AG04450 (cell line): ENCODE measurements at regions not wholly inside any gene's neighbourhood (a gene's known extent, or its start where the extent isn't known, plus 50 kb on each side); places are given as distances from the start of the nearest gene placed in this dataset.

Experiments
- CTCF ChIA-PET: fragments of 300-600, 350-600 bp; formaldehyde crosslinking; extraction: SDS; loops from one replicate; lab custom pipeline; 2022; ENCODE audit warnings: antibody characterized with exemption, inconsistent platforms; lab: Charles Lee
- POLR2A ChIA-PET: fragments of 350-600 bp; formaldehyde crosslinking; extraction: SDS; loops from one replicate; lab custom pipeline; 2021; ENCODE audit warnings: antibody characterized with exemption, inconsistent platforms; lab: Yijun Ruan, JAX
- DNase-seq: peaks from one replicate; pipeline ENCODE4 v3.0.0-alpha.2; 2011; ENCODE audit warnings: low read depth, low spot score
- H3K27ac ChIP-seq: one replicate; pipeline ENCODE4 v1.5.1; 2012; ENCODE audit warnings: low read depth, low read length, control low read depth
- H3K27me3 ChIP-seq: one replicate; pipeline ENCODE4 v1.6.0; 2012; ENCODE audit warnings: low read length; ENCODE audit not compliant: control insufficient read depth, insufficient read depth
- H3K4me3 ChIP-seq: 2 replicates; pipeline ENCODE4 v1.5.1; 2011; ENCODE audit warnings: mild to moderate bottlenecking, low read depth, low read length, control low read depth
- H3K9me3 ChIP-seq: 2 replicates; pipeline ENCODE4 v1.5.1; 2012; ENCODE audit warnings: low read length; ENCODE audit not compliant: control insufficient read depth, insufficient read depth
- TF ChIP-seq, protein P1 (sequence below): IDR thresholded peaks from 2 replicates; pipeline ENCODE4 v1.5.1; 2011; ENCODE audit warnings: low read depth, low read length, control low read depth, inconsistent platforms

DNA sequence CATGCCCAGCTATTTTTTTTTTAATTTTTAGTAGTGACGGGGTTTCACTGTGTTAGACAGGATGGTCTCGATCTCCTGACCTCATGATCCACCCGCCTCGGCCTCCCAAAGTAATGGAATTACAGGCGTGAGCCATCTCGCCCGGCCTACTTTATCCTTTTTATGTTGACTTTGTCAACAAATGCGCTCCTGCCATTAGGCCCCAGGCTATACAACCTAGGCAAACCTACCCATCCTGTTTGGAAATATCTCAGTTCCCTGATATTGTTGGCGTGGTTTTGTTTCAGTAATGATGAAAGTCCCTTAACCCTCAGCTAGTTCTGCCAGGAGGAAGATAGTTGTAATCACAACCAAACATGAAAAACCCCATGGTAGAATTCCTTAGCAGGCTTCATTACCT is 249.4 kb upstream of the SOX11 start:
- TF ChIP-seq, protein P1, sequence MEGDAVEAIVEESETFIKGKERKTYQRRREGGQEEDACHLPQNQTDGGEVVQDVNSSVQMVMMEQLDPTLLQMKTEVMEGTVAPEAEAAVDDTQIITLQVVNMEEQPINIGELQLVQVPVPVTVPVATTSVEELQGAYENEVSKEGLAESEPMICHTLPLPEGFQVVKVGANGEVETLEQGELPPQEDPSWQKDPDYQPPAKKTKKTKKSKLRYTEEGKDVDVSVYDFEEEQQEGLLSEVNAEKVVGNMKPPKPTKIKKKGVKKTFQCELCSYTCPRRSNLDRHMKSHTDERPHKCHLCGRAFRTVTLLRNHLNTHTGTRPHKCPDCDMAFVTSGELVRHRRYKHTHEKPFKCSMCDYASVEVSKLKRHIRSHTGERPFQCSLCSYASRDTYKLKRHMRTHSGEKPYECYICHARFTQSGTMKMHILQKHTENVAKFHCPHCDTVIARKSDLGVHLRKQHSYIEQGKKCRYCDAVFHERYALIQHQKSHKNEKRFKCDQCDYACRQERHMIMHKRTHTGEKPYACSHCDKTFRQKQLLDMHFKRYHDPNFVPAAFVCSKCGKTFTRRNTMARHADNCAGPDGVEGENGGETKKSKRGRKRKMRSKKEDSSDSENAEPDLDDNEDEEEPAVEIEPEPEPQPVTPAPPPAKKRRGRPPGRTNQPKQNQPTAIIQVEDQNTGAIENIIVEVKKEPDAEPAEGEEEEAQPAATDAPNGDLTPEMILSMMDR = no peak
- POLR2A ChIA-PET = no interaction called here
- H3K27me3 ChIP-seq = no peaks in the 10 kb centered on the region

DNA sequence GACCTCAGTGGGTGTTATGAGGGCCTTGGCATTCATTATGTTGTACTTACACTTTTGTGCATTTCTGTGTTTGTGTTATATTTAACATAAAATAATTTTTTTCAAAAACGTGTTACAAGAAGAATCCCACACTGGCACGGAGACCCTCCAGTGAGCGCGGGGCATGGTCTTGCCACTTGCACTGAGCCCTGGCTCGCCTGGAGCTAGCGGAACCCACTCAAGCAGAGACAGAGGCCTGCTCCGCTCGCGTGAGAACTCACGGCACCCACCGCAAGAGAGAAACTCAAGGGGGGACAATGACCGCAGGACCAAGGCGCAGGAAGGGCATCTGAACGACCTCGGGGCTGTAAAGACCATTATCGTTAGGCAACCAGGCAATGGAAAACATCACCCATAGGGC is 248.0 kb upstream of the SOX11 start:
- peaks cover 5% of the 10 kb centered on the region for H3K9me3 ChIP-seq
- H3K27ac ChIP-seq = no peak overlapping the region
- TF ChIP-seq, protein P1 = no peak
- H3K27me3 ChIP-seq = no peaks in the 10 kb centered on the region
- POLR2A ChIA-PET = no interaction called here
- no peak for DNase-seq
- CTCF ChIA-PET = no interaction called here
- no peak overlapping the region for H3K4me3 ChIP-seq

More for the DNA sequence above, 249.4 kb upstream of the SOX11 start:
- CTCF ChIA-PET = no interaction called here
- Histone ChIP-seq H3K9me3 (peaks cover 5% of the 10 kb centered on the region), H3K4me3 (no peak overlapping the region), H3K27ac (no peak overlapping the region)
- DNase-seq = no peak

DNA sequence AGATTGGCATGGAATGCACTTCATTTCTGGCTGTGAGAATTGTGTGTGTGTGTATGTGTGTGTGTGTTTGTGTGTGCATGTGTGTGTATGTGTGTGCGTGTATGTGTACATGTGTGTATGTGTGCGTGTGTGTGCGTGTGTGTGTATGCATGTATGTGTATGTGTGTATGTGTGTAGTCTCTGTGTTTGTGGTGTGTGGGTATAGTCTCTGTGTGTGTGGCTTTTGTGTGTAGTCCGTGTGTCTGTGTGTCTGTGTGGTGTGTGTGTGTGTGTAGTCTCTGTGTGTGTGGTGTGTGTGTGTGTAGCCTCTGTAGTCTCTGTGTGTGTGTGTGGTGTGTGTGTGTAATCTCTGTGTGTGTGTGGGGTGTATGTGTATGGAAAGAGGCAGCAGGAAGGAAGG is 247.3 kb upstream of the SOX11 start:
- CTCF ChIA-PET = no interaction called here
- TF ChIP-seq, protein P1 = no peak
- Histone ChIP-seq H3K4me3 (no peak overlapping the region), H3K27me3 (no peaks in the 10 kb centered on the region), H3K9me3 (peaks cover 5% of the 10 kb centered on the region), H3K27ac (no peak overlapping the region)
- POLR2A ChIA-PET = no interaction called here
- no peak for DNase-seq

DNA sequence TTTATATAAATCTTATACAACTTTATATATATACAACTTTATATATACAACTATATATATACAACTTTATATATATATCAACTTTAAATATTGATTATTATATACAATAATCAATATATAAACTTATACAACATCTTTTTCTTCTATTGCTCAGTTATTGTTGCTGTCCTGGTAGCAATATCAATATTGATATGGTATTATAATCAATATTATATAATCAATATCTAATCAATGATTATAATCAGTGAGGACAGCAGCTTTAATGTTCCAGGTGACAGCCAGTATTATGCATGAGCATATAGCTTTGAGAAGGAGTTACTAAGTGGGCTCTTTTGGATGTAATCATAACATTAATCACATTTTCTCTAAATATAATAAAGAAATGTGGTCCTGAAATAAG is 242.3 kb upstream of the SOX11 start:
- Histone ChIP-seq H3K9me3 (no peaks in the 10 kb centered on the region), H3K4me3 (no peak overlapping the region), H3K27me3 (no peaks in the 10 kb centered on the region), H3K27ac (no peak overlapping the region)
- TF ChIP-seq, protein P1 = no peak
- CTCF ChIA-PET = no interaction called here
- no peak for DNase-seq
- POLR2A ChIA-PET = no interaction called here

DNA sequence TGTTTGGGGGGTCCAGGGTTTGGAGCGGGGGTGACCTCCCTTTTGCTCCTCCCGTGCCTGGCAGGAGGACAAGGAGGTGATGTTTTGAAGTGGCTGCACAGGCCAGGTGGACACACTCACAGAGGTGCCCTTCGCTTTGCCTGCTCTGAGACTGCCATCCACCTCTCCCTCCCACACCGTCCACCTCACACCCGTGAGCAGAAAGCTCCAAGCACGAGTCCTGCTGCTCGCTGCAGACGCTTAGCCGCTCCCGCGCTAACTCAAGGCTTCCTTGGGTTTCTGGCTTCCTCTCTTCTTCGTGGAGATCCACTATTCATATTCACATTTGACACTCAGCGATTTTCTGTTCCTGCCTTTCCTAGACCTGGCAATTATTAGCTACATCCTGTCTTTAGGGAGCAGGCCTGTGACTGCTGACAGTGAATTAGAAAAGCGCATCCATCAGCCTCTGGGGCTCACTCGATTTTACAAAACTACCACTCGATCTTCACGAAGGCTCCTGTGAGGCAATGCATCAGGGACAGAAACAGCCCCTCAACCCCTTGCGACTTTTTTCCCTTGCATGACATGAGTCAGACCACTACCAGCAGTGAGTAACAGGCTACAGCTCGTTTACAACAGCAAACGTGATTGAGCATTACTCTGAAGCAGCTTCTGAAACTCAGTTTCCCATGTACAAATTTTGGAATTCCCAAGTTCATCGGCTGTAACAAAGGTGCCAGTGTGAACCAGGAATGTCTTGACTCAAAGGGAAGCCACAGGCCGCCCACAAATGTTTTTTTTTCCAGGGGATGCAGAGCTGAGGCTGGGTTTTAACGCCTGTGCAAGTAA is 238.7 kb upstream of the SOX11 start:
- ChIA-PET CTCF (no interaction called here), POLR2A (no interaction called here)
- H3K9me3 ChIP-seq = no peaks in the 10 kb centered on the region
- H3K4me3 ChIP-seq = no peak overlapping the region
- no peak for DNase-seq
- H3K27ac ChIP-seq = no peak overlapping the region
- TF ChIP-seq, protein P1 = no peak
- no peaks in the 10 kb centered on the region for H3K27me3 ChIP-seq
